Osteocyte (in vitro differentiated cells): ENCODE measurements at regions not wholly inside any gene's neighbourhood (a gene's known extent, or its start where the extent isn't known, plus 50 kb on each side); places are given as distances from the start of the nearest gene placed in this dataset.
A peak's percentile ranks its signal among the peaks of the same experiment; 100 is the strongest.

Experiments
- DNase-seq: peaks from one replicate; pipeline ENCODE4 v3.0.0; 2021; ENCODE audit warnings: mixed read lengths; ENCODE audit not compliant: unreplicated experiment; ENCODE audit errors: extremely low spot score
- H3K27ac Mint-ChIP-seq: one replicate; pipeline ENCODE4 v1.8.0; 2021; ENCODE audit warnings: mild to moderate bottlenecking, mixed read lengths; ENCODE audit not compliant: unreplicated experiment
- H3K27me3 Mint-ChIP-seq: one replicate; pipeline ENCODE4 v1.8.0; 2021; ENCODE audit warnings: mixed read lengths; ENCODE audit not compliant: unreplicated experiment
- H3K36me3 Mint-ChIP-seq: one replicate; pipeline ENCODE4 v1.8.0; 2021; ENCODE audit warnings: mixed read lengths; ENCODE audit not compliant: unreplicated experiment
- H3K4me1 Mint-ChIP-seq: one replicate; pipeline ENCODE4 v1.8.0; 2021; ENCODE audit warnings: mixed read lengths; ENCODE audit not compliant: unreplicated experiment
- H3K4me3 Mint-ChIP-seq: one replicate; pipeline ENCODE4 v1.8.0; 2021; ENCODE audit warnings: mild to moderate bottlenecking, moderate library complexity, mixed read lengths; ENCODE audit not compliant: unreplicated experiment
- H3K9me3 Mint-ChIP-seq: one replicate; pipeline ENCODE4 v1.8.0; 2021; ENCODE audit warnings: mixed read lengths; ENCODE audit not compliant: unreplicated experiment
- TF ChIP-seq, protein P1 (sequence below): fragments of 200-600 bp; sonication (generic); IDR thresholded peaks from 2 replicates; pipeline ENCODE4 v1.5.0; 2021; ENCODE audit warnings: antibody characterized with exemption, mild to moderate bottlenecking, moderate library complexity

GRCh38 chr2:9145109-9145751, 61.4 kb upstream of the ASAP2 start:
- H3K27me3 Mint-ChIP-seq = no peaks in the 10 kb centered on the region
- peaks cover 31% of the 10 kb centered on the region for H3K4me1 Mint-ChIP-seq
- peak overlapping the region; percentile 36 for H3K27ac Mint-ChIP-seq
- TF ChIP-seq, protein P1, sequence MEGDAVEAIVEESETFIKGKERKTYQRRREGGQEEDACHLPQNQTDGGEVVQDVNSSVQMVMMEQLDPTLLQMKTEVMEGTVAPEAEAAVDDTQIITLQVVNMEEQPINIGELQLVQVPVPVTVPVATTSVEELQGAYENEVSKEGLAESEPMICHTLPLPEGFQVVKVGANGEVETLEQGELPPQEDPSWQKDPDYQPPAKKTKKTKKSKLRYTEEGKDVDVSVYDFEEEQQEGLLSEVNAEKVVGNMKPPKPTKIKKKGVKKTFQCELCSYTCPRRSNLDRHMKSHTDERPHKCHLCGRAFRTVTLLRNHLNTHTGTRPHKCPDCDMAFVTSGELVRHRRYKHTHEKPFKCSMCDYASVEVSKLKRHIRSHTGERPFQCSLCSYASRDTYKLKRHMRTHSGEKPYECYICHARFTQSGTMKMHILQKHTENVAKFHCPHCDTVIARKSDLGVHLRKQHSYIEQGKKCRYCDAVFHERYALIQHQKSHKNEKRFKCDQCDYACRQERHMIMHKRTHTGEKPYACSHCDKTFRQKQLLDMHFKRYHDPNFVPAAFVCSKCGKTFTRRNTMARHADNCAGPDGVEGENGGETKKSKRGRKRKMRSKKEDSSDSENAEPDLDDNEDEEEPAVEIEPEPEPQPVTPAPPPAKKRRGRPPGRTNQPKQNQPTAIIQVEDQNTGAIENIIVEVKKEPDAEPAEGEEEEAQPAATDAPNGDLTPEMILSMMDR = no peak
- no peak for DNase-seq
- no peak overlapping the region for H3K4me3 Mint-ChIP-seq
- no peaks in the 10 kb centered on the region for H3K9me3 Mint-ChIP-seq
- no peaks in the 10 kb centered on the region for H3K36me3 Mint-ChIP-seq

DNA sequence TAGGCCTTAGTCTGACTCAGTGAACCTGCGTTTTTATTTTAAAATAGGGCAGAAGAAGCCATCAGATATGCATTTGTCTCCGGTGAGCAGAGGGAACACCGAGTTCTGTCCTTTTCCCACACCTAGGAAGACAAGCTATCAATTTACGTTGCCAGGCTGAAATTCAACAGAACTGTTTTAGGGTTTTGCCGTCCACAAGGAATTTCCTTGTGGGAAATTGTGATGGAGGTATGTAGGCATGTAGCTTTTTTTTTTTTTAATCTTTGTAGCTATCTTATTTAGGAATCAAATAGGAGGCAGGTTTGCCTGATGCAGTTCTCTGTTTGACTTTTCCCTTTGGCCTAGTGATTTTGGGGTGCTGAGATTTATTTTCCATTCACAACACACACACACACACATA, 62.0 kb upstream of the ASAP2 start:
- H3K4me1 Mint-ChIP-seq = peaks cover 34% of the 10 kb centered on the region
- peak overlapping the region; percentile 25 for H3K27ac Mint-ChIP-seq
- H3K27me3 Mint-ChIP-seq = no peaks in the 10 kb centered on the region
- no peak overlapping the region for H3K4me3 Mint-ChIP-seq
- TF ChIP-seq, protein P1 = no peak
- H3K9me3 Mint-ChIP-seq = no peaks in the 10 kb centered on the region
- no peak for DNase-seq
- H3K36me3 Mint-ChIP-seq = no peaks in the 10 kb centered on the region

GRCh38 chr2:9144046-9144445, 62.6 kb upstream of the ASAP2 start:
- Mint-ChIP-seq H3K4me3 (no peak overlapping the region), H3K27me3 (no peaks in the 10 kb centered on the region), H3K36me3 (no peaks in the 10 kb centered on the region)

GRCh38 chr2:9143264-9143815, 63.3 kb upstream of the ASAP2 start:
- H3K4me1 Mint-ChIP-seq = peaks cover 39% of the 10 kb centered on the region
- TF ChIP-seq, protein P1 = no peak
- DNase-seq = no peak
- no peaks in the 10 kb centered on the region for H3K27me3 Mint-ChIP-seq
- no peaks in the 10 kb centered on the region for H3K36me3 Mint-ChIP-seq
- H3K4me3 Mint-ChIP-seq = peak overlapping the region; percentile 53
- peak overlapping the region; percentile 71 for H3K27ac Mint-ChIP-seq
- H3K9me3 Mint-ChIP-seq = no peaks in the 10 kb centered on the region

More at GRCh38 chr2:9144046-9144445, 62.6 kb upstream of the ASAP2 start:
- Mint-ChIP-seq H3K9me3 (no peaks in the 10 kb centered on the region), H3K27ac (peak overlapping the region; percentile 25), H3K4me1 (peaks cover 34% of the 10 kb centered on the region)
- no peak for DNase-seq
- TF ChIP-seq, protein P1 = no peak

DNA sequence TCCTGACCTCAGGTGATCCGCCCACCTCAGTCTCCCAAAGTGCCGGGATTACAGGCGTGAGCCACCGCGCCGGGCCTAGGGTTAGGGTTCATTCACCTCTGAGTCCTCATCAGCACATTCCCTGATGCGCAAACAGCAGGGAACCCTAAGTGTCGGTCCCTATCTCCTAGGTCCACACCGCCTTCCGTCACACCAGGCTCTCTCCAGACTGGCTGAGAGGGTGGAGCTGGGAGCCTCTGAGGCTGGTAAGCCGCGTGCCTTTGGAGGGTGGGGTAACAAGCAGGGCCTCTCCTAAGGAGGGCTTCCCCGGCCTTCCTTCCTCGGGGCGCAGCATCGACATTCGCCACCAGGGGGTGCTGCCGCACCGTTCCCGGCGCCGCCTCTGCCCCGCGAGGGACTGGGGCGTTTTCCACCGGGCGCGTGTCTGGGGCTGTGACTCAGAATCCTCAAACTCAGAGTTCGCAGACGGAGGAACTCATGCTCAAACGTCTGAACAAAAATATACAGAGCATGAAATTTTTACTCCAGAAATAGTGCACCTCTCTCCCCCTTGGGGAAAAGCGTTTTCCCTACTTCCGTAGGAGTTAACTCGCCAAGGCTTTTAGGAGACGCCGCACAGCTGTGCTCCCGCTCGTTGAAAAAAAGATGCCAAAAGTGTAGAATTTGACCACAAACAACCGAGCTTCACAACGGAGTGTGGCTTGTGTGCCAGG, 63.9 kb upstream of the ASAP2 start:
- peak overlapping the region; percentile 53 for H3K4me3 Mint-ChIP-seq
- peak; percentile 98 for DNase-seq
- peaks cover 40% of the 10 kb centered on the region for H3K4me1 Mint-ChIP-seq
- no peaks in the 10 kb centered on the region for H3K9me3 Mint-ChIP-seq
- H3K36me3 Mint-ChIP-seq = no peaks in the 10 kb centered on the region
- TF ChIP-seq, protein P1 = peak; percentile 99
- peak overlapping the region; percentile 71 for H3K27ac Mint-ChIP-seq
- no peaks in the 10 kb centered on the region for H3K27me3 Mint-ChIP-seq
